NCI-H1092 treated with DMSO at 0.1 percent for 48 hours (cell line): ENCODE measurements at regions not wholly inside any gene's neighbourhood (a gene's known extent, or its start where the extent isn't known, plus 50 kb on each side); places are given as distances from the start of the nearest gene placed in this dataset.

Source experiments
- DNase-seq: peaks from one replicate; lab custom pipeline; 2025; lab: John Stamatoyannopoulos, UW

- DNase-seq = peak; percentile 76
These were observed 68.1 kb upstream of the SPOCK1 start for GRCh38 chr5:137567226-137567625.

GRCh38 chr5:137566780-137567179 is 67.7 kb upstream of the SPOCK1 start:
- peak; percentile 12 for DNase-seq

- DNase-seq = no peak
These were observed 67.0 kb upstream of the SPOCK1 start for GRCh38 chr5:137566118-137566541.

DNA sequence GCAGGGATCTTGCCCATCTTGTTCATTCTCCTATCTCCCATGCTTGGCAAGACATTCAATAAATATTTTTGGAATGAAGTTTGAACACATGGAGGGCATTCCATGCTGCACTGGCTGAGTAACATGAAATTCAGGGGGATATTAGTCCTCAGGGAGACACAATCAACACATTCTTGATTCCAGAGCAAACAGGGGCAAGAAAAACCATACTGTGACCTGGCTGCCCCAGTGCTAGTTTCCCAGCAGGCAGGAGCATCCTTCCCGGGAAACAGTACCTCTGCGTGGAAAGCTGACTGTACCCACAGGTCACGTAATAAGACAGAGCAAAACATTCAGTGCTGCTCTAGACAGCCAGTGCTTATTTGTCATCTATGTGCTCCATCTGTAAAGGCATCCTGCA is 66.3 kb upstream of the SPOCK1 start:
- DNase-seq = no peak

GRCh38 chr5:137564398-137564961 is 65.4 kb upstream of the SPOCK1 start:
- no peak for DNase-seq

DNA sequence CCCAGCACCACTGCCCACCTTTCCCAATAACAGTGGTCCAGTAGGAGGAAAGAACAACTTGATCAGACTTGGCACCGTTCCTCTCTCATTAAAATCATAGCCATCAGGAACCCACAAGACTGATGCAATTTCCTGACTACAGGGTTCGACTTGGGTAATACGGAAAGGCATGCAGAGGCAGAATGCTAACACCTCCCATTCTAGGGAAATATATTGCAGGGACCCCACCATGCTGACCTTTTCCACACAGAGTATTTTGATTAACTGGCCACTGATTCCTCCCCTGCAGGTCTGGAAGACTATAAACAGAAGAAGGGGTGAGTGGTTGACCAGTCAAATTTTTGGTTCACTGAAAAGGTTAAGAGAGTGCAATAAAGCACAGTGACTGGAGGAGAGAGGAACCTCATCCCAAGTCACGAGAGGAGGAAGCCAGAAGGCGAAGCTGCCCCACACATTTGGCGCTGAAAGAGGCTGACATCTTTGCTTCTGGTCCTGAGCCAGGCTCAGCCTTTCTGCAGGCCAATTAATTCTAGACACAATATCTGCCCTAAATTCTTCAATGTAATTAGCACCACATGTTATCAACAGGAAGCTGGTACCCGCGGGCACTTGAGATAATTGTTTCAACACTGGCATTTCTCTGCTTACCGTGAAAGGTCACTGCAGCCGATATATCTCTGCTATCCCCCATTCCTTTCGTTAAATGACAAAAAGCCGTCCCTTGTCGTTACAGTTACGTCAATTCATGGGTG is 64.7 kb upstream of the SPOCK1 start:
- peak; percentile 15 for DNase-seq

GRCh38 chr5:137563301-137563645 is 64.1 kb upstream of the SPOCK1 start:
- DNase-seq = no peak

DNA sequence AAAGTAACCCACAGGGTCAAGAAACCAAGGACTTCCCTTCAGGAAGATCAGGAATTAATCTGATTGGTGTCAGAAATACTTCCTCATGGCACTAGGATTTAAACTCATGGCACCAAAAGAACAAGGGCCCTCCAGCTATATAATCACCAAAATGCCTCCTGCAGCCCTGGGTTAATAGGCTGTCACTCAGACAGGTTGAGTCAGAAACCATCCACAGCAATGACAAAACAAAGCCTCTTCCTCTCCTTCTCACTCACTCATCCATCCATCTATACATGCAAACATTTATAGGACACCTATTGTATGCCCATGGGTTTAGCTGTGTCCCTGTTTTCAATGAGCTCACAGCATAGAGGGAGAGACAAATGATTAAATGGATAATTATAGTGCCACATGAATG is 62.5 kb upstream of the SPOCK1 start:
- DNase-seq = no peak

- DNase-seq = no peak
These were observed 61.3 kb upstream of the SPOCK1 start for GRCh38 chr5:137560420-137560819.
